ENCODE measurements at regions not wholly inside any gene's neighbourhood (a gene's known extent, or its start where the extent isn't known, plus 50 kb on each side); places are given as distances from the start of the nearest gene placed in this dataset.

DNA sequence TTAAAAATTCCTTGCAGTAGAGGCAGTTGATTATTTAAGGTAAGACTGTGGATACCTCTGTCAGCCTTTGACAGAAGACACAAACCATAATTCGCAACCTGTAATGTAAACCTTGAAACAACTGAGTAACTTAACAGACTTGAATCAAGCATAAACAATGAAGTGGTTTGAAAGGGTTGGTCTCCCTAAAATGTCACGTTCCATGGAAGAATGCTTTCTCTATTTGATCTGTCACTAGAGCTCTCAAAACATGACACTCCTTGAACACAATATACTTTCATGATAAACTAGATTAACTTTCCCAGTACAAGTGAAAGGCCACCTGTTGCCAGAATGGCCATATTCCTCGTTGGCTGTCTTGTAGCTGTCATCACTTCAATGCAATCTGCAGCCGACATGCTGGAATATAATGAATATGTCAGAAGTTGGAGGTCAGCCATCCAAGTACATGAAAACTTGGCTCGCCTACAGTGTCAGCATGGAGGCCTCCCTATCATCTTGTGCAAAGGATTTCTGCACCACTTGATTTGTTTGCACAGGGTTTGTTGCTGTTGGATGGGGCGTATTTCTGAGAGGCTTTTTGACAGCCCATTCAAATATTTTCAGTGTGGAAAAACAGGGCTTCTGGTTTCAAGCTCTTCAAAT is 228.0 kb downstream of the TLE4 start:
- no peak for DNase-seq

DNA sequence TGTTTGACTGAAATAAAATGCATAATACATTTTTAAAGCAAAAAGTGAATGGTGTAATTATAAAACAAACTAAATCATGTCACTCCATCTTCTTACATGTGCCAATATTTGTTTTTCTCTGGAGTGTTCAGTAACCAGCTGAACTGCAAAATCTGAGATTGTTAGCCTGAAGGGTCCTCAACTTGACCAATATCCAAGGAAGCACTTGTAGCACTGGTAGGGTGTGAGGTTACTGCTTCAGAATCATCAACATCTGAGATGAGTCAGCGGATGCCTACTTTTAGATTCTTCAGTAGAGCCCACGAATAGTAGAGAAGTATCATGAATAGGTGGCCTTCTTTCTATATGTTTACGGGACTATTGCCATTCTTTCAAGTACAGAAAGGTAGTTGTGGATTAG is 226.7 kb downstream of the TLE4 start:
- DNase-seq = no peak

DNA sequence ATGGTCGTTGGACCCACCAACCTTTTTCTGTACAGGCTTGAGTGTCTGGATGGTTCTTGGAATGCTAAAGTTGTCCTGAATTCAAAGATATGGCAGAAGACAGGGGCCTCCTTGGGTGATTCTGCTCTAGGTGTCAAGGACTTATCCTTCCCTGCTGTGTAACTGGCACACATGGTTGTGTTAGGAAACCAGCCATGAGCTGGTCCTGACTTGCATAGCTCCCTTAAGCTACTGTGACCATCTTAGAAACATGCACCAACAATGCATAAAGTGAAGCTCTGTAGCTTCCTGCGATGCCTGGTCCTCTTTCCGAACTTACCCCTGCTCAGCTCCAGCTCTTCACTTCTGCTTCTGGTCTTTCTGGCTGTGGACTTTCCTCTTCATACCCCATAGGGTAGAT is 224.6 kb downstream of the TLE4 start:
- DNase-seq = no peak

DNA sequence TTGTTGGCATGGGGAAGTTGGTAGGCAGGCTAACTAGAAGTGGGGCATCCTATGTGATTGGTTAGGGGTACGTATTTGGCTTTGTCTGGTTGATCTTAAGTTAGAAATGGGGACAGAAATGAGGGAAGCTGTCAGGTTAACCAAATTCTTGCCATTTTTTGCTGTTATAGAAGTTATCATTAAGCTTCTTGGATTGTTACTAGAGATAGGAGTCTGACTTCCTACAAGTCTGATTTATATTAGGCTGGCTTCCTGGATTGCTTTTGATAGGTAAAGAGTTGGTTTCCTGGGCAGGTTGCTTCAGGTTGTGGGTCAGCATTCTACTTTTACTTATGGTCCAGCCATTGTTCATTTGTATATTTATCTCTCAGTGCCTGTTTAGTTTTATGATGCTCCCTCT is 216.9 kb downstream of the TLE4 start:
- DNase-seq = no peak

DNA sequence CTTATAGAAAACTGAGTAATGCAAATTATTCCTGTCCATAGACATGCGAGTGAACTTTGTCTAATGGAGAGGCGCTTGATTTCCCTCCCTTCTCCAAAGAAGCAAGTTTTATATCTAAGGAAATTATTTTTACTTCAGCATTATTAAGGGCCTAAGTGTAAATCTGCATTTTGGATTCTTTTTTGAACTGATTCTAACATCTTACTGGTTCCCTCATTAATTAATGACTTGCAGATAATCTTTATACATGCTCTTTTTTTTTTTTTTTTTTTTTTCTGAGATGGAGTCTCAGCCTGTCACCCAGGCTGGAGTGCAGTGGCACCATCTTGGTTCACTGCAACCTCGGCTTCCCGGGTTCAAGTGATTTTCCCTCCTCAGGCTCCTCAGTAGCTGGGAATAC is 209.5 kb downstream of the TLE4 start:
- DNase-seq = no peak

DNA sequence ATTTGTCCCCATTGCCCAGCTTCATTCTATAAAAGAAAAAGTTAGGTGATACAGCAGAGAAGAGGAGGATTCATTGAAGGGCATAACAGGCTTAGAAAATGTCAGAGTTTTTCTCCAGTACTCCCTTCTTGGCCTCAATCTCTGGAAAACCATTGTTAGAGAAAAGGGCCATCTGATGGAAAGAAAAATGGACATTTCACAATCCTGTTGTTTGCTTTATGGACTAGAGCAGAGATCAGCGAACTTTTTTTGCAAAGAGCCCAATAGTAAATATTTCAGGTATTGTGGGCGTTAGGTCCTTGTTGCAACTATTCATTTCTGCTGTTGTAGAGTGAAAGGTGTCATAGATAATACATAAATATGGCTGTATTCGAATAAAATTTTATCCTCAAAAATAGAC is 208.8 kb downstream of the TLE4 start:
- no peak for DNase-seq

DNA sequence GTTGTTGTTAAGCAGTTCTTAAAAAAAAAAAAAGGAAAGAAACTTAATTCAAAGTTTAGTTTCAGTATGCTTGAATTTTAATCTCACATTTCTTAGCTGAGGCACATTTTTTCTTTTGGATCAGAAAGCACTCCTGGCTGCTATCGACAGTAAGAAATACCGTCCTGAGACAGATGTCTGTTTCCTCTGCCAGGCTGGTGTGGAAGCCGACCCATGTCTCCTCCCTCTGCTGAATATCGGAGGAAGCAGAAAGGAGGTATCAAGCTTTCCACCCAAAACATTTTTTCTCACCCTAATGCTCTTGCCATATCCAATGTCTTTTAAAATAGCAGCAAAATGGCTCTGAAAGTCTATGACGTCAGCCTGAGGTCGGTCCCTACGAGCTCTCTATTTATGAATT is 208.1 kb downstream of the TLE4 start:
- no peak for DNase-seq

DNA sequence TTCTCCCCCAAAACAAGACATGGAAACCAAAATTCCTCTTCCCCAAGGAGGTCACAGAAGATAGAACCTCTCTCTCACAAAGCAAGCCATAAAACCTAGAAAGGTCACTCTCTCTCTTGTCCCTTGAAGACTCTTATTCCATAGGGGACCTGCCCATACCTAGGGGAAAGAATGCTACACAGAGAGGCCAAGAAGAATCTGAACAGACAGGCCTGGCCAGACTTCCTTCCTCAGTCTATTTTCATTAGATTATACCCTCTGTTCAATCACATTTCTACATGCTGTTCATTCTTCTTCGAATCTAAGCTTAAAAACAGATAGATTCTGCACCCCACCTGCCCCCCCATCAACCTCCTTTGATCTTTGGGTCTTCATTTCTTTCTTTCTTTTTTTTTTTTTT is 206.8 kb downstream of the TLE4 start:
- no peak for DNase-seq

DNA sequence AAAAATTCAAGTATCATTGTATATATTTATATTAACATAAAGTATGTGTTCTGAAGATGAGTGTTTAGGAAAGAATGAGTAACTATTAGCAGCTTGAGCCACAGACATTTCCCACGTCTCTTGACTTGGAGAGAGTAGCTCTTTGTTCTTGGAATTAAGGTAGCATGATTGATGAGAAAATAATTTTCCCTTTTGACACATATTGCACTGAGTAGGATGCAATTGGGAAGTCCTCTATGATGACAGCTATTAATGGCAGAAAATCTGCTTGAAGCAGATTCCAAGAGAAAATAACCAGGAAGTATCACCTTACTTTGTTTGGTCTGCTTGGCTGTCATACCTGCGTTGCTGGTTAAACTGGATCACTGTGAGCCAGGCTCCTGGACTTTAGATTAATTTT is 204.8 kb downstream of the TLE4 start:
- no peak for DNase-seq
